LNCaP clone FGC (cell line): ENCODE measurements at regions not wholly inside any gene's neighbourhood (a gene's known extent, or its start where the extent isn't known, plus 50 kb on each side); places are given as distances from the start of the nearest gene placed in this dataset.

Experiments used
- DNase-seq: peaks from one replicate; pipeline ENCODE4 v3.0.0-alpha.2; 2011; ENCODE audit warnings: low read depth
- H3K4me3 ChIP-seq: 2 replicates; pipeline ENCODE4 v1.5.1; 2011; ENCODE audit warnings: mild to moderate bottlenecking, low read depth, low read length, control low read depth
- CTCF ChIP-seq: IDR thresholded peaks from 2 replicates; pipeline ENCODE4 v1.5.1; 2012; ENCODE audit warnings: mild to moderate bottlenecking; ENCODE audit not compliant: control insufficient read depth, insufficient read depth; ENCODE audit errors: extremely low read depth

GRCh38 chr10:63710703-63711102 is 189.5 kb downstream of the REEP3 start:
- H3K4me3 ChIP-seq = no peak overlapping the region
- no peak for DNase-seq
- no peak for TF ChIP-seq CTCF

- TF ChIP-seq CTCF = 0 out of 2 replicates have a peak, but pooled peaks have one; percentile 3
- no peak overlapping the region for H3K4me3 ChIP-seq
- DNase-seq = peak; percentile 74
Measured at GRCh38 chr10:63711361-63711760, 190.2 kb downstream of the REEP3 start.

GRCh38 chr10:63711867-63712716 is 190.9 kb downstream of the REEP3 start:
- no peak overlapping the region for H3K4me3 ChIP-seq
- peak; percentile 100 for DNase-seq

GRCh38 chr10:63712717-63713115 is 191.5 kb downstream of the REEP3 start:
- no peak overlapping the region for H3K4me3 ChIP-seq
- DNase-seq = no peak
- no peak for TF ChIP-seq CTCF

More at GRCh38 chr10:63711867-63712716, 190.9 kb downstream of the REEP3 start:
- no peak for TF ChIP-seq CTCF

- DNase-seq = no peak
- TF ChIP-seq CTCF = no peak
- no peak overlapping the region for H3K4me3 ChIP-seq
Measured at GRCh38 chr10:63713191-63714144, 192.3 kb downstream of the REEP3 start.

GRCh38 chr10:63716016-63716580 is 194.9 kb downstream of the REEP3 start:
- no peak overlapping the region for H3K4me3 ChIP-seq
- no peak for DNase-seq
- TF ChIP-seq CTCF = no peak
